ENCODE measurements at regions not wholly inside any gene's neighbourhood (a gene's known extent, or its start where the extent isn't known, plus 50 kb on each side); places are given as distances from the start of the nearest gene placed in this dataset.
"Not testable (repeated sequence)": the region's sequence is repeated elsewhere in the genome, so short reads cannot be mapped to it uniquely, and the experiment has no call there.

- not testable (repeated sequence) for DNase-seq (ENCODE audit: insufficient read length, low spot score); FAIRE-seq
Measured at GRCh38 chr16:33583702-33584101, 124.3 kb downstream of the TP53TG3F start.

- not testable (repeated sequence) for FAIRE-seq; DNase-seq (ENCODE audit: insufficient read length, low spot score)
Measured at GRCh38 chr16:33588589-33588988, 129.2 kb downstream of the TP53TG3F start.

GRCh38 chr16:33593344-33593743, 133.9 kb downstream of the TP53TG3F start:
- DNase-seq (ENCODE audit: insufficient read length, low spot score); FAIRE-seq: not testable (repeated sequence)

- DNase-seq (ENCODE audit: insufficient read length, low spot score); FAIRE-seq: not testable (repeated sequence)
Measured at GRCh38 chr16:33595074-33595473, 135.7 kb downstream of the TP53TG3F start.

- DNase-seq (ENCODE audit: insufficient read length, low spot score) = not testable (repeated sequence)
Measured at GRCh38 chr16:33601029-33601428, 141.6 kb downstream of the TP53TG3F start.

GRCh38 chr16:33623535-33624077, 164.2 kb downstream of the TP53TG3F start:
- DNase-seq (ENCODE audit: insufficient read length, low spot score); FAIRE-seq: not testable (repeated sequence)

More at GRCh38 chr16:33601029-33601428, 141.6 kb downstream of the TP53TG3F start:
- not testable (repeated sequence) for FAIRE-seq

- not testable (repeated sequence) for FAIRE-seq; DNase-seq (ENCODE audit: insufficient read length, low spot score)
Measured at GRCh38 chr16:33628895-33629294, 169.5 kb downstream of the TP53TG3F start.

- DNase-seq (ENCODE audit: insufficient read length, low spot score); FAIRE-seq: not testable (repeated sequence)
Measured at GRCh38 chr16:33631713-33632112, 172.3 kb downstream of the TP53TG3F start.

GRCh38 chr16:33634057-33634456, 174.6 kb downstream of the TP53TG3F start:
- DNase-seq (ENCODE audit: insufficient read length, low spot score); FAIRE-seq: not testable (repeated sequence)

- FAIRE-seq; DNase-seq (ENCODE audit: insufficient read length, low spot score): not testable (repeated sequence)
Measured at GRCh38 chr16:33636760-33637159, 177.3 kb downstream of the TP53TG3F start.

GRCh38 chr16:33643270-33643669, 183.9 kb downstream of the TP53TG3F start:
- not testable (repeated sequence) for FAIRE-seq
- peak; percentile 0 for DNase-seq (ENCODE audit: insufficient read length, low spot score)

- not testable (repeated sequence) for FAIRE-seq; DNase-seq (ENCODE audit: insufficient read length, low spot score)
Measured at GRCh38 chr16:33643698-33644381, 184.4 kb downstream of the TP53TG3F start.

GRCh38 chr16:33646386-33646785, 187.0 kb downstream of the TP53TG3F start:
- not testable (repeated sequence) for FAIRE-seq; DNase-seq (ENCODE audit: insufficient read length, low spot score)

GRCh38 chr16:33655756-33656155, 196.3 kb downstream of the TP53TG3F start:
- not testable (repeated sequence) for DNase-seq (ENCODE audit: insufficient read length, low spot score); FAIRE-seq

GRCh38 chr16:33656394-33656793, 197.0 kb downstream of the TP53TG3F start:
- FAIRE-seq = not testable (repeated sequence)

GRCh38 chr16:33657717-33658116, 198.3 kb downstream of the TP53TG3F start:
- DNase-seq (ENCODE audit: insufficient read length, low spot score) = not testable (repeated sequence)
- peak; percentile 56 for FAIRE-seq

More at GRCh38 chr16:33656394-33656793, 197.0 kb downstream of the TP53TG3F start:
- DNase-seq (ENCODE audit: insufficient read length, low spot score) = not testable (repeated sequence)

GRCh38 chr16:33680791-33681190, 221.4 kb downstream of the TP53TG3F start:
- FAIRE-seq; DNase-seq (ENCODE audit: insufficient read length, low spot score): not testable (repeated sequence)

GRCh38 chr16:33700320-33700719, 240.9 kb downstream of the TP53TG3F start:
- not testable (repeated sequence) for FAIRE-seq; DNase-seq (ENCODE audit: insufficient read length, low spot score)

- FAIRE-seq; DNase-seq (ENCODE audit: insufficient read length, low spot score): not testable (repeated sequence)
Measured at GRCh38 chr16:33706845-33707590, 247.6 kb downstream of the TP53TG3F start.

GRCh38 chr16:33707591-33707934, 248.2 kb downstream of the TP53TG3F start:
- FAIRE-seq; DNase-seq (ENCODE audit: insufficient read length, low spot score): not testable (repeated sequence)
